A549 (cell line): ENCODE measurements at regions not wholly inside any gene's neighbourhood (a gene's known extent, or its start where the extent isn't known, plus 50 kb on each side); places are given as distances from the start of the nearest gene placed in this dataset.
A peak's percentile ranks its signal among the peaks of the same experiment; 100 is the strongest.

Source experiments
- ATAC-seq, 2 experiments: fragments of 200-7000 bp in 1 of 2; fragments of >200 bp in 1 of 2; cut with Nextera tagmentation in 1 of 2; cut with Tn5 transposase in 1 of 2; 3 replicates each; pipeline versions ENCODE4 v1.8.0 to v1.9.1; 2018 to 2020; ENCODE audit warnings: mild to moderate bottlenecking in 1 of 2, moderate library complexity in 1 of 2
- CTCF ChIA-PET: fragments of 300-600 bp; sonication (Branson Sonifier 250); formaldehyde crosslinking; extraction: SDS; loops from one replicate; lab custom pipeline; 2021; ENCODE audit warnings: antibody characterized with exemption, inconsistent platforms; lab: Yijun Ruan, JAX
- POLR2A ChIA-PET: fragments of 350-600 bp; formaldehyde crosslinking; extraction: SDS; loops from one replicate; lab custom pipeline; 2021; ENCODE audit warnings: antibody characterized with exemption, inconsistent platforms; lab: Yijun Ruan, JAX
- DNase-seq, 2 experiments: peaks; one replicate each; pipeline versions ENCODE4 v3.0.0 to v3.0.0-alpha.2; 2011 to 2016; ENCODE audit warnings: low read depth in 1 of 2, low spot score in 1 of 2
- FAIRE-seq: peaks from 2 replicates; lab custom pipeline; 2011; peaks lifted over from hg19 to GRCh38; lab: Jason Lieb, UNC
- H3K27ac ChIP-seq, 2 experiments: fragments of >200 bp; sonication (Bioruptor Twin); formaldehyde crosslinking; 3 replicates each; pipeline ENCODE4 v1.5.1; 2016 to 2017
- H3K4me1 ChIP-seq: fragments of >200 bp; sonication (Bioruptor Twin); formaldehyde crosslinking; 3 replicates; pipeline ENCODE4 v1.6.1; 2016
- H3K4me2 ChIP-seq: fragments of >200 bp; sonication (Bioruptor Twin); formaldehyde crosslinking; 3 replicates; pipeline ENCODE4 v1.6.1; 2016
- H3K4me3 ChIP-seq: fragments of >200 bp; sonication (Bioruptor Twin); formaldehyde crosslinking; 3 replicates; pipeline ENCODE4 v1.5.1; 2016
- H3K9me3 ChIP-seq: fragments of >200 bp; sonication (Bioruptor Twin); formaldehyde crosslinking; 3 replicates; pipeline ENCODE4 v1.6.1; 2016
- BHLHE40 ChIP-seq: IDR thresholded peaks from 2 replicates; pipeline ENCODE4 v1.6.1; 2012; ENCODE audit warnings: low read depth, low read length, inconsistent platforms
- CBX2 ChIP-seq: fragments of 200-600 bp; sonication (generic); IDR thresholded peaks from 2 replicates; pipeline ENCODE4 v1.6.1; 2016; ENCODE audit warnings: low read depth, mild to moderate bottlenecking, borderline replicate concordance
- CBX8 ChIP-seq: fragments of 200-600 bp; sonication (generic); IDR thresholded peaks from 2 replicates; pipeline ENCODE4 v1.6.1; 2016
- EHMT2 ChIP-seq: fragments of 200-600 bp; sonication (generic); IDR thresholded peaks from 2 replicates; pipeline ENCODE4 v1.6.1; 2016; ENCODE audit warnings: antibody characterized with exemption, low read depth, mild to moderate bottlenecking, moderate library complexity
- ESRRA ChIP-seq: fragments of 150-350 bp; IDR thresholded peaks from 2 replicates; pipeline ENCODE4 v1.6.1; 2014; ENCODE audit warnings: mild to moderate bottlenecking, low read length, borderline replicate concordance
- FOSL2 ChIP-seq, 2 experiments: fragments of 450-650 bp in 1 of 2; fragments of >200 bp in 1 of 2; sonication (Bioruptor Twin) in 1 of 2; formaldehyde crosslinking; IDR thresholded peaks; 2 replicates each; pipeline versions ENCODE4 v1.5.0 to v1.6.1; 2016 to 2020; ENCODE audit warnings: mild to moderate bottlenecking in 1 of 2, moderate library complexity in 1 of 2
- FOXS1 ChIP-seq: fragments of 250-450 bp; sonication (Bioruptor Pico); IDR thresholded peaks from 2 replicates; pipeline ENCODE4 v1.5.0; 2020; ENCODE audit warnings: mild to moderate bottlenecking, moderate library complexity
- HEYL ChIP-seq: fragments of 250-450 bp; sonication (Bioruptor Pico); IDR thresholded peaks from 2 replicates; pipeline ENCODE4 v1.8.0; 2021; ENCODE audit warnings: mild to moderate bottlenecking, moderate library complexity
- HOXB13 ChIP-seq: fragments of 250-450 bp; sonication (Bioruptor Pico); IDR thresholded peaks from 2 replicates; pipeline ENCODE4 v1.5.0; 2020; ENCODE audit warnings: low read depth, mild to moderate bottlenecking, moderate library complexity
- HOXB5 ChIP-seq: fragments of 250-450 bp; sonication (Bioruptor Pico); IDR thresholded peaks from 2 replicates; pipeline ENCODE4 v1.5.0; 2020; ENCODE audit warnings: mild to moderate bottlenecking, moderate library complexity
- KDM5A ChIP-seq: fragments of 200-600 bp; sonication (generic); IDR thresholded peaks from 2 replicates; pipeline ENCODE4 v1.6.1; 2016; ENCODE audit warnings: antibody characterized with exemption, mild to moderate bottlenecking
- MAFK ChIP-seq: fragments of 450-650 bp; IDR thresholded peaks from 2 replicates; pipeline ENCODE4 v1.6.1; 2014; ENCODE audit not compliant: partially characterized antibody
- NFE2L2 ChIP-seq: fragments of 150-350 bp; conservative IDR thresholded peaks from 2 replicates; pipeline ENCODE4 v1.6.1; 2014; ENCODE audit warnings: low read length
- NR3C1 ChIP-seq: fragments of >200 bp; sonication (Bioruptor Twin); formaldehyde crosslinking; IDR thresholded peaks from 3 replicates; pipeline ENCODE4 v1.6.1; 2017
- PHF8 ChIP-seq: fragments of 200-600 bp; sonication (generic); IDR thresholded peaks from 2 replicates; pipeline ENCODE4 v1.6.1; 2016; ENCODE audit warnings: low read depth, mild to moderate bottlenecking, antibody characterized with exemption, moderate library complexity, borderline replicate concordance
- POLR2A ChIP-seq: IDR thresholded peaks from 2 replicates; pipeline ENCODE4 v1.6.1; 2012; ENCODE audit warnings: mild to moderate bottlenecking, low read length
- RARB ChIP-seq: fragments of 250-450 bp; sonication (Bioruptor Pico); IDR thresholded peaks from 2 replicates; pipeline ENCODE4 v1.8.0; 2021; ENCODE audit warnings: mild to moderate bottlenecking, moderate library complexity
- RCOR1 ChIP-seq: fragments of 150-350 bp; IDR thresholded peaks from 2 replicates; pipeline ENCODE4 v1.6.1; 2014; ENCODE audit warnings: antibody characterized with exemption, low read length, low read depth
- RFX5 ChIP-seq: fragments of 450-650 bp; IDR thresholded peaks from 2 replicates; pipeline ENCODE4 v1.7.1; 2014; ENCODE audit warnings: antibody characterized with exemption, mild to moderate bottlenecking, moderate library complexity
- TFCP2L1 ChIP-seq: fragments of 250-450 bp; sonication (Bioruptor Pico); IDR thresholded peaks from 2 replicates; pipeline ENCODE4 v1.5.0; 2021; ENCODE audit warnings: mild to moderate bottlenecking
- TP53 ChIP-seq: fragments of 250-450 bp; sonication (Bioruptor Pico); IDR thresholded peaks from 2 replicates; pipeline ENCODE4 v1.5.0; 2021; ENCODE audit warnings: mild to moderate bottlenecking, moderate library complexity
- ZFP36 ChIP-seq: fragments of 450-650 bp; IDR thresholded peaks from 2 replicates; pipeline ENCODE4 v1.6.1; 2014; ENCODE audit warnings: borderline replicate concordance; ENCODE audit not compliant: partially characterized antibody
- ZNF302 ChIP-seq: fragments of 250-450 bp; sonication (Bioruptor Pico); IDR thresholded peaks from 2 replicates; pipeline ENCODE4 v1.9.0; 2021; ENCODE audit warnings: inconsistent platforms, mild to moderate bottlenecking, moderate library complexity
- WGBS: methylation state at CpG from one replicate; pipeline ENCODE4 v1.1.6; 2017; ENCODE audit errors: missing lambda C conversion rate; 5-methylcytosine and 5-hydroxymethylcytosine counted together
- TF ChIP-seq, protein P1 (sequence below): fragments of >200 bp; sonication (Bioruptor Twin); formaldehyde crosslinking; IDR thresholded peaks from 3 replicates; pipeline ENCODE4 v1.6.1; 2016
- TF ChIP-seq, protein P2 (sequence below): IDR thresholded peaks from 2 replicates; pipeline ENCODE4 v1.6.1; 2012; ENCODE audit warnings: low read depth, borderline replicate concordance
- TF ChIP-seq, protein P3 (sequence below): fragments of >200 bp; sonication (Bioruptor Twin); formaldehyde crosslinking; IDR thresholded peaks from 2 replicates; pipeline ENCODE4 v1.6.1; 2016

DNA sequence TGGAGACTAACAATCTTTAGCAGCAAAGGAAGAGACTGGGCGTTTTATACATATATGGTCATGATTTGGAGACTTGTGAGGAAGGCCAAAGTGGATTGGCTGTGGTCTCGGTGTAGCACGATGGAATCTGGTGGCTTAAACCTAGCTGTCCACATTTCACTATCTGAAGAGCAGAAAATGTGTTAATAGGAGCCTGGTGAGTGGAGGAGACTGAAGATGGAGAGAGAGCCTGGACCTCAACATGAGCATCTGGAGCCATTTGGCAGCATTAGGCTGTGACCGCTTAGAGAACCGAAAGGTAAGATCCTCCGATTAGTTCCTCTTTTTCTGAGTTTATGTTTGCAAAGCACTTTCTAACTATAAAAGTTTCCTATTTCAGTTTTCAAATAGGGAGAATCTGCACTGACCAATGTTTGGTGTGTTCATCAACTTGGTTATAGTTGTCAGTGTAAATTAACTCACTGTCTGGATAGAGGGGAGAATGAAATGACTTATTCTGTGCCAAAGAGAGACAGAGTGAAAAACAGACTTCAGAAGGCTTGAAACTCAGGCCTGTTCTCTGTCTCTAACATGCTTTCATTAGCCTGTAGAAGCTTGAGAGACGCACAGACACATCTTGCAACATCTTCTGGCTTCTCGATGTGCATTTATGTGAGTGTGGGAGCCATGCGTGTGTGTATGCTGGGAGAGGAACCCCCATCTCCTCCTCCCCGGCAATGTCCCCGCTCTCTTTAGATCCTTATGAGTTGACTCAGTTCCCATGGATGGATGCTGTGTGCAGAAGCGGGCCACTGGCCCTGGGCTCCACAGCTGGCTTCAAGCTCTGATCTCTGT lies 244.7 kb upstream of the TBL1XR1 start:
- ATAC-seq (no peak), DNase-seq (no peak), FAIRE-seq (no peak)
- no peaks in the 10 kb centered on the region for H3K9me3 ChIP-seq
- H3K4me3 ChIP-seq: no peak overlapping the region
- 95% methylated on average over 12 of the region's 12 CpGs for WGBS
- ChIA-PET CTCF (no interaction called here), POLR2A (no interaction called here)
- peaks cover 7% of the 10 kb centered on the region; the same call in 2 of the 3 replicates for H3K4me1 ChIP-seq
- H3K27ac ChIP-seq: no peak overlapping the region
- TF ChIP-seq RFX5: no peak
- TF ChIP-seq KDM5A: no peak
- TF ChIP-seq ZNF302: no peak
- no peak for TF ChIP-seq FOSL2 (IDR thresholded peaks at IDR 0.05)
- no peak for TF ChIP-seq FOSL2 (CRISPR knock-in tag; IDR thresholded peaks at IDR 0.05)
- no peak for TF ChIP-seq HOXB13 (CRISPR knock-in tag)
- TF ChIP-seq RCOR1: no peak
- no peak for TF ChIP-seq ESRRA
- TF ChIP-seq, all 56 proteins: peak for 0
- no peak overlapping the region for H3K4me2 ChIP-seq

DNA sequence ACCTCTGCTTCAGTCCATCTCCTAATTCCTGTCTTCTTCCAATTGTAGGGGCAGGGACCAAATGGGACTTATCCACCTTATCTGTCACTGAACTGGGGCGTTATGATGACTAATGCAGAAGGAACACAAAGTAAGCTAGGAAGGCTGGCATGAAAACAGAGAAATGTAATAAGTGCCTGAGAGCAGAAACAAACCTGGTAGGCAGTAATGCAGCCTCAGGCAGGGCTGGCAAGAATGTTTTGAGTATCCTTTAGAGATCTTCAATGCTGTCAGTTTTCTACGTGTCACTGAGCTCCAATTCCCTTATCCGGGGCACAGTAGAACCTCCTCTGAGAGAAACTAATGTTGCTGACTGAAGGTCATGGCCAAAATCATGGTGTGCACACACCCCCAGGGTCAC lies 246.2 kb upstream of the TBL1XR1 start:
- H3K27ac ChIP-seq: peak overlapping the region in 1 of 2 experiments; percentile 11; a peak in 1 of 6 replicates
- WGBS: 5% methylated on average over 3 of the region's 3 CpGs
- TF ChIP-seq HOXB13 (CRISPR knock-in tag) (no peak), CBX2 (no peak), POLR2A (no peak), FOSL2 (IDR thresholded peaks at IDR 0.05) (0 out of 2 replicates have a peak, but pooled peaks have one; percentile 5), FOSL2 (CRISPR knock-in tag; IDR thresholded peaks at IDR 0.05) (no peak)
- TF ChIP-seq, all 56 proteins: peak for 1
- no peaks in the 10 kb centered on the region for H3K9me3 ChIP-seq
- ATAC-seq: peak; percentile 37 to 64; a peak in 3 of 6 replicates
- no peak overlapping the region for H3K4me3 ChIP-seq
- FAIRE-seq: no peak
- H3K4me2 ChIP-seq: peak overlapping the region; percentile 48
- DNase-seq: no peak
- ChIA-PET CTCF (no interaction called here), POLR2A (no interaction called here)
- H3K4me1 ChIP-seq: peaks cover 7% of the 10 kb centered on the region; the same call in 2 of the 3 replicates

- H3K4me3 ChIP-seq: no peak overlapping the region
- H3K9me3 ChIP-seq: no peaks in the 10 kb centered on the region
- no peak for ATAC-seq
- ChIA-PET POLR2A (no interaction called here), CTCF (no interaction called here)
- TF ChIP-seq, protein P1, sequence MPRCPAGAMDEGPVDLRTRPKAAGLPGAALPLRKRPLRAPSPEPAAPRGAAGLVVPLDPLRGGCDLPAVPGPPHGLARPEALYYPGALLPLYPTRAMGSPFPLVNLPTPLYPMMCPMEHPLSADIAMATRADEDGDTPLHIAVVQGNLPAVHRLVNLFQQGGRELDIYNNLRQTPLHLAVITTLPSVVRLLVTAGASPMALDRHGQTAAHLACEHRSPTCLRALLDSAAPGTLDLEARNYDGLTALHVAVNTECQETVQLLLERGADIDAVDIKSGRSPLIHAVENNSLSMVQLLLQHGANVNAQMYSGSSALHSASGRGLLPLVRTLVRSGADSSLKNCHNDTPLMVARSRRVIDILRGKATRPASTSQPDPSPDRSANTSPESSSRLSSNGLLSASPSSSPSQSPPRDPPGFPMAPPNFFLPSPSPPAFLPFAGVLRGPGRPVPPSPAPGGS: no peak
- TF ChIP-seq EHMT2: no peak
- TF ChIP-seq RARB: no peak
- no peak for TF ChIP-seq MAFK
- no peak for TF ChIP-seq HEYL (CRISPR knock-in tag)
- no peak for TF ChIP-seq TFCP2L1 (CRISPR knock-in tag)
- no peak for TF ChIP-seq CBX8
- no peak for TF ChIP-seq PHF8
- no peak for TF ChIP-seq NR3C1
- no peak for TF ChIP-seq HOXB5 (CRISPR knock-in tag)
- no peak for TF ChIP-seq TP53 (CRISPR knock-in tag)
- no peak for TF ChIP-seq FOSL2 (IDR thresholded peaks at IDR 0.05)
- TF ChIP-seq FOSL2 (CRISPR knock-in tag; IDR thresholded peaks at IDR 0.05): no peak
- no peak for TF ChIP-seq ESRRA
- TF ChIP-seq, protein P2, sequence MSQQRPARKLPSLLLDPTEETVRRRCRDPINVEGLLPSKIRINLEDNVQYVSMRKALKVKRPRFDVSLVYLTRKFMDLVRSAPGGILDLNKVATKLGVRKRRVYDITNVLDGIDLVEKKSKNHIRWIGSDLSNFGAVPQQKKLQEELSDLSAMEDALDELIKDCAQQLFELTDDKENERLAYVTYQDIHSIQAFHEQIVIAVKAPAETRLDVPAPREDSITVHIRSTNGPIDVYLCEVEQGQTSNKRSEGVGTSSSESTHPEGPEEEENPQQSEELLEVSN: no peak
- no peak for TF ChIP-seq ZFP36
- TF ChIP-seq RFX5: no peak
- no peak for TF ChIP-seq NFE2L2
- TF ChIP-seq FOXS1: no peak
- TF ChIP-seq, protein P3, sequence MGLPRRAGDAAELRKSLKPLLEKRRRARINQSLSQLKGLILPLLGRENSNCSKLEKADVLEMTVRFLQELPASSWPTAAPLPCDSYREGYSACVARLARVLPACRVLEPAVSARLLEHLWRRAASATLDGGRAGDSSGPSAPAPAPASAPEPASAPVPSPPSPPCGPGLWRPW: no peak
- TF ChIP-seq BHLHE40: no peak
- no peak for DNase-seq
- 96% methylated on average over 1 of the region's 1 CpG for WGBS
- H3K4me2 ChIP-seq: no peak overlapping the region
- H3K4me1 ChIP-seq: peaks cover 7% of the 10 kb centered on the region; the same call in 2 of the 3 replicates
- no peak overlapping the region for H3K27ac ChIP-seq
- FAIRE-seq: no peak
Observed at GRCh38 chr3:177444696-177445095, 247.4 kb upstream of the TBL1XR1 start.
